NCI-H69 (cell line): ENCODE measurements at regions not wholly inside any gene's neighbourhood (a gene's known extent, or its start where the extent isn't known, plus 50 kb on each side); places are given as distances from the start of the nearest gene placed in this dataset.
A peak's percentile ranks its signal among the peaks of the same experiment; 100 is the strongest.

Experiments used
- DNase-seq: peaks from one replicate; lab custom pipeline; 2025; lab: John Stamatoyannopoulos, UW

GRCh38 chr13:73800011-73800410, 334.2 kb downstream of the KLF12 start:
- DNase-seq, result no peak

- DNase-seq, result no peak
Observed at GRCh38 chr13:73794755-73795154, 339.4 kb downstream of the KLF12 start.

- no peak for DNase-seq
Observed at GRCh38 chr13:73793361-73793760, 340.8 kb downstream of the KLF12 start.

GRCh38 chr13:73792796-73793195, 341.4 kb downstream of the KLF12 start:
- DNase-seq, result no peak

GRCh38 chr13:73782450-73783449, 351.5 kb downstream of the KLF12 start:
- peak; percentile 84 for DNase-seq

GRCh38 chr13:73781384-73781783, 352.8 kb downstream of the KLF12 start:
- DNase-seq, result no peak

- DNase-seq, result no peak
Observed at GRCh38 chr13:73779881-73780280, 354.3 kb downstream of the KLF12 start.

- DNase-seq, result no peak
Observed at GRCh38 chr13:73778242-73778864, 355.9 kb downstream of the KLF12 start.

GRCh38 chr13:73777134-73777533, 357.1 kb downstream of the KLF12 start:
- DNase-seq, result no peak

GRCh38 chr13:73776151-73776785, 357.9 kb downstream of the KLF12 start:
- DNase-seq, result no peak

GRCh38 chr13:73773168-73773549, 361.0 kb downstream of the KLF12 start:
- DNase-seq, result no peak

- DNase-seq, result peak; percentile 15
Observed at GRCh38 chr13:73772449-73773167, 361.6 kb downstream of the KLF12 start.

- peak; percentile 42 for DNase-seq
Observed at GRCh38 chr13:73767747-73768315, 366.4 kb downstream of the KLF12 start.

- peak; percentile 61 for DNase-seq
Observed at GRCh38 chr13:73767191-73767741, 366.9 kb downstream of the KLF12 start.

- peak; percentile 97 for DNase-seq
Observed at GRCh38 chr13:73765651-73766384, 368.4 kb downstream of the KLF12 start.

GRCh38 chr13:73759434-73759833, 374.8 kb downstream of the KLF12 start:
- DNase-seq, result no peak

GRCh38 chr13:73757481-73758233, 376.5 kb downstream of the KLF12 start:
- no peak for DNase-seq

GRCh38 chr13:73754727-73755292, 379.4 kb downstream of the KLF12 start:
- peak; percentile 68 for DNase-seq

- DNase-seq, result no peak
Observed at GRCh38 chr13:73754241-73754640, 380.0 kb downstream of the KLF12 start.

GRCh38 chr13:73751290-73751689, 382.9 kb downstream of the KLF12 start:
- DNase-seq, result no peak
